Liver (tissue), 3 donors: ENCODE measurements at regions not wholly inside any gene's neighbourhood (a gene's known extent, or its start where the extent isn't known, plus 50 kb on each side); places are given as distances from the start of the nearest gene placed in this dataset.

ENCODE experiments used
- FOXA1 ChIP-seq: IDR thresholded peaks from 2 replicates; pipeline ENCODE4 v1.6.1; 2016; ENCODE audit warnings: antibody characterized with exemption
- JUND ChIP-seq, 2 donors: IDR thresholded peaks; 2 replicates each; pipeline ENCODE4 v1.6.1; 2016; ENCODE audit warnings: antibody characterized with exemption in 2 of 2
- RAD21 ChIP-seq, 2 donors: IDR thresholded peaks; 2 replicates each; pipeline ENCODE4 v1.6.1; 2016; ENCODE audit warnings: antibody characterized with exemption in 2 of 2, mild to moderate bottlenecking in 2 of 2
- SP1 ChIP-seq: IDR thresholded peaks from 2 replicates; pipeline ENCODE4 v1.6.1; 2018; ENCODE audit warnings: antibody characterized with exemption, mild to moderate bottlenecking
- TAF1 ChIP-seq: conservative IDR thresholded peaks from 2 replicates; pipeline ENCODE4 v1.6.1; 2016; ENCODE audit warnings: antibody characterized with exemption, mild to moderate bottlenecking
- YY1 ChIP-seq: IDR thresholded peaks from 2 replicates; pipeline ENCODE4 v1.6.1; 2016; ENCODE audit warnings: antibody characterized with exemption, mild to moderate bottlenecking
- TF ChIP-seq, protein P1 (sequence below): IDR thresholded peaks from 2 replicates; pipeline ENCODE4 v1.6.1; 2016; ENCODE audit warnings: antibody characterized with exemption, mild to moderate bottlenecking
- TF ChIP-seq, protein P2 (sequence below): fragments of 150-350 bp; IDR thresholded peaks from 2 replicates; pipeline ENCODE4 v1.5.1; 2017; ENCODE audit warnings: improper control_type of control experiment, low read depth, low read length; ENCODE audit not compliant: missing input control
- TF ChIP-seq, protein P3 (sequence below): IDR thresholded peaks from 2 replicates; pipeline ENCODE4 v1.6.1; 2016; ENCODE audit warnings: antibody characterized with exemption
- TF ChIP-seq, protein P4 (sequence below): IDR thresholded peaks from 2 replicates; pipeline ENCODE4 v1.6.1; 2016; ENCODE audit warnings: antibody characterized with exemption
- donor health status: healthy.
- donor health status: healthy.

DNA sequence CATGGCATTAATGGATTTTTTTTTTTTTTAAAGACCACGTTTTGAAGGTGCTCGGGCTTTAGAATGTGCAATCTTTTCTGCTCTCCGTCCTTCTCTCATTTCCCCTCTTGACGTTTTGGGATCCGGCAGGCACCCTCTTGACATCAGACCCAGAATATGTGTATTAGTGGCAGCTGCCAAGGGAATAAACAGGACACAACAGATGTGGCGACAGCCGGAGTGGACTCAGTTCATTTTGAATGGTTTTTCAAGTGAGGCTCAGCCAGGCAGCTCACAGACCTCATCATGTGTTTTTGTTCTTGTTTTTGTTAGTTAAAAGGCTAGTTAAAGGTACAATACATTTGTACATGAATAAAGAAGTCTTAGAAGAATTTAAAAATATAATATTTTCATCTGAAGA, 365.0 kb upstream of the SEMA6A start:
- TF ChIP-seq, protein P1, sequence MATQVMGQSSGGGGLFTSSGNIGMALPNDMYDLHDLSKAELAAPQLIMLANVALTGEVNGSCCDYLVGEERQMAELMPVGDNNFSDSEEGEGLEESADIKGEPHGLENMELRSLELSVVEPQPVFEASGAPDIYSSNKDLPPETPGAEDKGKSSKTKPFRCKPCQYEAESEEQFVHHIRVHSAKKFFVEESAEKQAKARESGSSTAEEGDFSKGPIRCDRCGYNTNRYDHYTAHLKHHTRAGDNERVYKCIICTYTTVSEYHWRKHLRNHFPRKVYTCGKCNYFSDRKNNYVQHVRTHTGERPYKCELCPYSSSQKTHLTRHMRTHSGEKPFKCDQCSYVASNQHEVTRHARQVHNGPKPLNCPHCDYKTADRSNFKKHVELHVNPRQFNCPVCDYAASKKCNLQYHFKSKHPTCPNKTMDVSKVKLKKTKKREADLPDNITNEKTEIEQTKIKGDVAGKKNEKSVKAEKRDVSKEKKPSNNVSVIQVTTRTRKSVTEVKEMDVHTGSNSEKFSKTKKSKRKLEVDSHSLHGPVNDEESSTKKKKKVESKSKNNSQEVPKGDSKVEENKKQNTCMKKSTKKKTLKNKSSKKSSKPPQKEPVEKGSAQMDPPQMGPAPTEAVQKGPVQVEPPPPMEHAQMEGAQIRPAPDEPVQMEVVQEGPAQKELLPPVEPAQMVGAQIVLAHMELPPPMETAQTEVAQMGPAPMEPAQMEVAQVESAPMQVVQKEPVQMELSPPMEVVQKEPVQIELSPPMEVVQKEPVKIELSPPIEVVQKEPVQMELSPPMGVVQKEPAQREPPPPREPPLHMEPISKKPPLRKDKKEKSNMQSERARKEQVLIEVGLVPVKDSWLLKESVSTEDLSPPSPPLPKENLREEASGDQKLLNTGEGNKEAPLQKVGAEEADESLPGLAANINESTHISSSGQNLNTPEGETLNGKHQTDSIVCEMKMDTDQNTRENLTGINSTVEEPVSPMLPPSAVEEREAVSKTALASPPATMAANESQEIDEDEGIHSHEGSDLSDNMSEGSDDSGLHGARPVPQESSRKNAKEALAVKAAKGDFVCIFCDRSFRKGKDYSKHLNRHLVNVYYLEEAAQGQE, result no peak
- TF ChIP-seq, protein P2, sequence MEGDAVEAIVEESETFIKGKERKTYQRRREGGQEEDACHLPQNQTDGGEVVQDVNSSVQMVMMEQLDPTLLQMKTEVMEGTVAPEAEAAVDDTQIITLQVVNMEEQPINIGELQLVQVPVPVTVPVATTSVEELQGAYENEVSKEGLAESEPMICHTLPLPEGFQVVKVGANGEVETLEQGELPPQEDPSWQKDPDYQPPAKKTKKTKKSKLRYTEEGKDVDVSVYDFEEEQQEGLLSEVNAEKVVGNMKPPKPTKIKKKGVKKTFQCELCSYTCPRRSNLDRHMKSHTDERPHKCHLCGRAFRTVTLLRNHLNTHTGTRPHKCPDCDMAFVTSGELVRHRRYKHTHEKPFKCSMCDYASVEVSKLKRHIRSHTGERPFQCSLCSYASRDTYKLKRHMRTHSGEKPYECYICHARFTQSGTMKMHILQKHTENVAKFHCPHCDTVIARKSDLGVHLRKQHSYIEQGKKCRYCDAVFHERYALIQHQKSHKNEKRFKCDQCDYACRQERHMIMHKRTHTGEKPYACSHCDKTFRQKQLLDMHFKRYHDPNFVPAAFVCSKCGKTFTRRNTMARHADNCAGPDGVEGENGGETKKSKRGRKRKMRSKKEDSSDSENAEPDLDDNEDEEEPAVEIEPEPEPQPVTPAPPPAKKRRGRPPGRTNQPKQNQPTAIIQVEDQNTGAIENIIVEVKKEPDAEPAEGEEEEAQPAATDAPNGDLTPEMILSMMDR, result no peak
- no peak for TF ChIP-seq RAD21 (IDR thresholded peaks at IDR 0.05)
- no peak for TF ChIP-seq JUND (IDR thresholded peaks at IDR 0.05)
- TF ChIP-seq, protein P3, sequence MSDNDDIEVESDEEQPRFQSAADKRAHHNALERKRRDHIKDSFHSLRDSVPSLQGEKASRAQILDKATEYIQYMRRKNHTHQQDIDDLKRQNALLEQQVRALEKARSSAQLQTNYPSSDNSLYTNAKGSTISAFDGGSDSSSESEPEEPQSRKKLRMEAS, result no peak
- TF ChIP-seq YY1, result no peak
- TF ChIP-seq SP1, result no peak
- TF ChIP-seq, protein P4, sequence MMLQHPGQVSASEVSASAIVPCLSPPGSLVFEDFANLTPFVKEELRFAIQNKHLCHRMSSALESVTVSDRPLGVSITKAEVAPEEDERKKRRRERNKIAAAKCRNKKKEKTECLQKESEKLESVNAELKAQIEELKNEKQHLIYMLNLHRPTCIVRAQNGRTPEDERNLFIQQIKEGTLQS, result no peak
- no peak for TF ChIP-seq FOXA1
- no peak for TF ChIP-seq TAF1
